Endothelial cell of umbilical vein (primary cell): ENCODE measurements at regions not wholly inside any gene's neighbourhood (a gene's known extent, or its start where the extent isn't known, plus 50 kb on each side); places are given as distances from the start of the nearest gene placed in this dataset.

Source experiments
- BruUV-seq: library from RNA; stranded (reverse); fragments of 400-500 nt; replicated peaks from 2 replicates; lab custom pipeline; 2021; lab: Mats Ljungman, UMichigan
- CTCF ChIA-PET: fragments of 300-600, 350-600 bp; sonication (Branson Sonifier 250); formaldehyde crosslinking; loops from one replicate; lab custom pipeline; 2021; ENCODE audit warnings: antibody characterized with exemption, inconsistent platforms; lab: Charles Lee
- POLR2A ChIA-PET: fragments of 300-600, 350-600 bp; sonication (Branson Sonifier 250); formaldehyde crosslinking; loops from one replicate; lab custom pipeline; 2021; ENCODE audit warnings: antibody characterized with exemption, inconsistent platforms; lab: Charles Lee
- DNase-seq: peaks from one replicate; pipeline ENCODE4 v3.0.0-alpha.2; 2011; ENCODE audit warnings: low read depth, low spot score
- FAIRE-seq: peaks from 2 replicates; lab custom pipeline; 2011; peaks lifted over from hg19 to GRCh38; lab: Jason Lieb, UNC
- H2AFZ ChIP-seq: 2 replicates; pipeline ENCODE4 v1.6.0; 2012; ENCODE audit warnings: low read depth, low read length, control low read depth, inconsistent platforms
- H3K27ac ChIP-seq: 2 replicates; pipeline ENCODE4 v1.5.1; 2011; ENCODE audit warnings: low read depth, mild to moderate bottlenecking, control low read depth, low read length, moderate library complexity; ENCODE audit not compliant: insufficient read depth
- H3K27me3 ChIP-seq, 2 experiments: 2 replicates each; pipeline versions ENCODE4 v1.6.0 to v1.6.1; 2011; ENCODE audit warnings: low read length in 2 of 2, mixed read lengths in 1 of 2; ENCODE audit not compliant: control insufficient read depth in 2 of 2, insufficient read depth in 2 of 2
- H3K36me3 ChIP-seq, 2 experiments: 2 replicates in 1 of 2; 3 replicates in 1 of 2; pipeline ENCODE4 v1.5.1; 2011; ENCODE audit warnings: low read length in 2 of 2, mild to moderate bottlenecking in 1 of 2, moderate library complexity in 1 of 2; ENCODE audit not compliant: control insufficient read depth in 2 of 2, insufficient read depth in 2 of 2; ENCODE audit errors: extremely low read depth in 1 of 2
- H3K4me1 ChIP-seq: 3 replicates; pipeline ENCODE4 v1.5.1; 2011; ENCODE audit warnings: mild to moderate bottlenecking, low read length; ENCODE audit not compliant: control insufficient read depth, insufficient read depth; ENCODE audit errors: extremely low read depth
- H3K4me2 ChIP-seq: 2 replicates; pipeline ENCODE4 v1.6.1; 2011; ENCODE audit warnings: low read length, control low read depth, mixed read lengths; ENCODE audit not compliant: insufficient read depth
- H3K4me3 ChIP-seq, 3 experiments: fragments of 200-600 bp in 1 of 3; sonication (generic), shearing (Covaris generic) in 1 of 3; replicated peaks in 1 of 3; 2 replicates each; pipeline ENCODE4 v1.5.1; 2011 to 2016; ENCODE audit warnings: control low read depth in 3 of 3, low read length in 3 of 3, mild to moderate bottlenecking in 2 of 3, inconsistent platforms in 1 of 3, low read depth in 1 of 3, moderate library complexity in 1 of 3; ENCODE audit not compliant: insufficient read depth in 1 of 3
- H3K79me2 ChIP-seq: 2 replicates; pipeline ENCODE4 v1.6.0; 2012; ENCODE audit warnings: low read length, inconsistent platforms; ENCODE audit not compliant: control insufficient read depth, insufficient read depth
- H3K9ac ChIP-seq: replicated peaks from 2 replicates; pipeline ENCODE3; 2011; ENCODE audit warnings: low read length, control low read depth; ENCODE audit not compliant: insufficient read depth; ENCODE audit errors: extremely low read depth
- H3K9me1 ChIP-seq: replicated peaks from 3 replicates; pipeline ENCODE4 v1.6.0; 2011; ENCODE audit warnings: mild to moderate bottlenecking, low read length; ENCODE audit not compliant: control insufficient read depth, insufficient read depth; ENCODE audit errors: extremely low read depth
- H3K9me3 ChIP-seq: replicated peaks from 2 replicates; pipeline ENCODE4 v1.5.1; 2012; ENCODE audit warnings: low read length, inconsistent platforms; ENCODE audit not compliant: control insufficient read depth, insufficient read depth
- H4K20me1 ChIP-seq: replicated peaks from 2 replicates; pipeline ENCODE3; 2011; ENCODE audit warnings: mild to moderate bottlenecking, low read length; ENCODE audit not compliant: control insufficient read depth, insufficient read depth; ENCODE audit errors: extremely low read depth
- EZH2 ChIP-seq: IDR thresholded peaks from 2 replicates; pipeline ENCODE4 v1.6.1; 2012; ENCODE audit warnings: borderline replicate concordance, low read depth, mild to moderate bottlenecking, moderate library complexity, low read length, inconsistent platforms; ENCODE audit not compliant: severe bottlenecking
- FOS ChIP-seq: IDR thresholded peaks from 2 replicates; pipeline ENCODE4 v1.6.1; 2011; ENCODE audit warnings: mild to moderate bottlenecking, low read length, moderate library complexity, borderline replicate concordance; ENCODE audit not compliant: insufficient read depth
- GATA2 ChIP-seq: IDR thresholded peaks from 2 replicates; pipeline ENCODE4 v1.7.0; 2011; ENCODE audit warnings: low read depth, mild to moderate bottlenecking, moderate library complexity, mixed read lengths, low read length; ENCODE audit not compliant: insufficient read length, insufficient read depth
- JUN ChIP-seq: IDR thresholded peaks from 2 replicates; pipeline ENCODE4 v1.6.1; 2011; ENCODE audit warnings: borderline replicate concordance, low read depth; ENCODE audit not compliant: insufficient read length, insufficient read depth
- MYC ChIP-seq: IDR thresholded peaks from one replicate; pipeline ENCODE4 v1.6.1; 2011; ENCODE audit warnings: mild to moderate bottlenecking, low read depth, low read length
- POLR2A ChIP-seq: IDR thresholded peaks from 2 replicates; pipeline ENCODE4 v1.6.1; 2012; ENCODE audit warnings: low read depth, mild to moderate bottlenecking, control low read depth, low read length
- POLR2AphosphoS5 ChIP-seq: IDR thresholded peaks from 2 replicates; pipeline ENCODE4 v1.6.1; 2012; ENCODE audit warnings: low read depth, mild to moderate bottlenecking, control low read depth, low read length, moderate library complexity; ENCODE audit not compliant: insufficient read depth
- dilution Hi-C: fragments of 300-500 bp; cut with MboI; formaldehyde crosslinking; loops from one replicate; pipeline ENCODE4 v1.15.0; 2019; ENCODE audit warnings: low sequenced_read_pairs; ENCODE audit not compliant: extremely low pct_ligation_motif_present
- intact Hi-C: fragments of 100-400 bp; cut with micrococcal nuclease; formaldehyde crosslinking; loops from one replicate; pipeline ENCODE4 v1.10.0; 2022
- TF ChIP-seq, protein P1 (sequence below), 2 donors: IDR thresholded peaks; 1 replicate in 1 of 2; 2 replicates in 1 of 2; pipeline ENCODE4 v1.5.1; 2011; ENCODE audit warnings: low read length in 2 of 2, mild to moderate bottlenecking in 2 of 2, moderate library complexity in 2 of 2, control low read depth in 1 of 2, inconsistent platforms in 1 of 2, low read depth in 1 of 2; ENCODE audit not compliant: insufficient read depth in 1 of 2; ENCODE audit errors: extremely low read depth in 1 of 2
- TF ChIP-seq, protein P2 (sequence below): IDR thresholded peaks from 2 replicates; pipeline ENCODE4 v1.6.1; 2011; ENCODE audit not compliant: insufficient read depth, insufficient read length

DNA sequence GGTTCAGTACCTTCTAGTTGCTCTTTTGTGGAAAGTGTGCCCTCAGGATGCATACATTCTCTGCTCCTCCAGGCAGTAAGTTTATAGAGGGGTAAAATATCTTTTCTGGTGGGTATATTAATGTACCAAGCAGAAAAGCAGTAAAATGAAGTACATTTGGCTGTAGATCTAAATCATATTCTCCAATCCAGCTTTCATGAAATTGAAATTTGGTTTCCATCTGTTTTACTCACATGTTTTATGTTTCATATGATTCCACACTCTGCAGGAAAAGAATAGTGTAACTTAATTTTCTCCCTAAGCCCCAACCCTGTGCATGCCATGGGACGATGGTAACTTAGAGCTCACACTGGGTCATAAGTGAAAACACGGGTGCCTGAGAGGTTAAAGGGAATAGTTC is 172.3 kb downstream of the AKAIN1 start:
- Histone ChIP-seq H3K27me3 (no peaks in the 10 kb centered on the region), H2AFZ (no peak overlapping the region), H3K9me3 (no peaks in the 10 kb centered on the region), H3K79me2 (no peaks in the 10 kb centered on the region), H3K9ac (no peak overlapping the region), H4K20me1 (no peaks in the 10 kb centered on the region), H3K4me3 (no peak overlapping the region), H3K27ac (no peak overlapping the region), H3K4me2 (no peak overlapping the region), H3K4me1 (no peaks in the 10 kb centered on the region), H3K36me3 (no peaks in the 10 kb centered on the region), H3K9me1 (no peaks in the 10 kb centered on the region)
- intact Hi-C loops (no loop called here), dilution Hi-C loops (no loop called here)
- TF ChIP-seq EZH2 (no peak), POLR2AphosphoS5 (no peak)
- BruUV-seq, result no TSS peak
- DNase-seq (no peak), FAIRE-seq (no peak)
- CTCF ChIA-PET, result interaction anchor here (3.1 kb wide), 1 partner anchor 917 kb away, joined by 35 read pairs; no protein-coding TSS in a partner anchor
- POLR2A ChIA-PET, result no interaction called here

DNA sequence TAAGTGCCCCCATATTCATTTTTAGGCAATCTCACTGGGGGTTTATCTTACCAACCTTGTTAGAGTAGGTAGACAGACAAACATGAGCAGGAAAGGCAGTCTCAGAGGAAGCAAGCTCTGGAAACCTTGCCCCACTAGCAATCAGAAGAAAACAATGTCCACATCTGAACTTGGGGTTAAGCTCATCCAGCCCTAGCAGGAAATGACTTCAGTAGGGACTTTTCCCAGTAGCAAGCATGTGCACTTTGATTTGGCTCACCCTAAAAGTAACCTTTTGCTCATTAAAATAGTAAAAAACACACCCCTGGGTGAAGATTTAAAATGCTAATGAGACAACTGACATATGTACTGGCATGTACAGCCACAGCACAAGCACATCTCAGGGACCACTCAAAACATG is 175.5 kb downstream of the AKAIN1 start:
- Histone ChIP-seq H4K20me1 (no peaks in the 10 kb centered on the region), H3K79me2 (no peaks in the 10 kb centered on the region), H3K36me3 (no peaks in the 10 kb centered on the region), H3K27me3 (no peaks in the 10 kb centered on the region), H3K4me1 (no peaks in the 10 kb centered on the region), H2AFZ (no peak overlapping the region), H3K4me3 (no peak overlapping the region), H3K9ac (no peak overlapping the region), H3K27ac (no peak overlapping the region), H3K9me1 (no peaks in the 10 kb centered on the region), H3K4me2 (no peak overlapping the region), H3K9me3 (no peaks in the 10 kb centered on the region)
- FAIRE-seq (no peak), DNase-seq (no peak)
- TF ChIP-seq POLR2AphosphoS5, result no peak
- TF ChIP-seq, protein P1, sequence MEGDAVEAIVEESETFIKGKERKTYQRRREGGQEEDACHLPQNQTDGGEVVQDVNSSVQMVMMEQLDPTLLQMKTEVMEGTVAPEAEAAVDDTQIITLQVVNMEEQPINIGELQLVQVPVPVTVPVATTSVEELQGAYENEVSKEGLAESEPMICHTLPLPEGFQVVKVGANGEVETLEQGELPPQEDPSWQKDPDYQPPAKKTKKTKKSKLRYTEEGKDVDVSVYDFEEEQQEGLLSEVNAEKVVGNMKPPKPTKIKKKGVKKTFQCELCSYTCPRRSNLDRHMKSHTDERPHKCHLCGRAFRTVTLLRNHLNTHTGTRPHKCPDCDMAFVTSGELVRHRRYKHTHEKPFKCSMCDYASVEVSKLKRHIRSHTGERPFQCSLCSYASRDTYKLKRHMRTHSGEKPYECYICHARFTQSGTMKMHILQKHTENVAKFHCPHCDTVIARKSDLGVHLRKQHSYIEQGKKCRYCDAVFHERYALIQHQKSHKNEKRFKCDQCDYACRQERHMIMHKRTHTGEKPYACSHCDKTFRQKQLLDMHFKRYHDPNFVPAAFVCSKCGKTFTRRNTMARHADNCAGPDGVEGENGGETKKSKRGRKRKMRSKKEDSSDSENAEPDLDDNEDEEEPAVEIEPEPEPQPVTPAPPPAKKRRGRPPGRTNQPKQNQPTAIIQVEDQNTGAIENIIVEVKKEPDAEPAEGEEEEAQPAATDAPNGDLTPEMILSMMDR (IDR thresholded peaks at IDR 0.05; ENCODE audit: extremely low read depth in 1 of 2, insufficient read depth in 1 of 2, low read depth in 1 of 2, low read length in 2 of 2), result no peak
- TF ChIP-seq FOS, result no peak
- TF ChIP-seq MYC, result no peak
- TF ChIP-seq, protein P2, sequence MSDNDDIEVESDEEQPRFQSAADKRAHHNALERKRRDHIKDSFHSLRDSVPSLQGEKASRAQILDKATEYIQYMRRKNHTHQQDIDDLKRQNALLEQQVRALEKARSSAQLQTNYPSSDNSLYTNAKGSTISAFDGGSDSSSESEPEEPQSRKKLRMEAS, result no peak
- no peak for TF ChIP-seq POLR2A
- no peak for TF ChIP-seq EZH2
- no peak for TF ChIP-seq GATA2
- TF ChIP-seq JUN, result no peak
- intact Hi-C loops, result no loop called here
- CTCF ChIA-PET, result interaction anchor here (3.1 kb wide), 1 partner anchor 914 kb away, joined by 35 read pairs; no protein-coding TSS in a partner anchor
- dilution Hi-C loops, result no loop called here
- POLR2A ChIA-PET, result no interaction called here
- no TSS peak for BruUV-seq
